Fibroblast of upper back skin (primary cell): ENCODE measurements at regions not wholly inside any gene's neighbourhood (a gene's known extent, or its start where the extent isn't known, plus 50 kb on each side); places are given as distances from the start of the nearest gene placed in this dataset.
"Not testable (repeated sequence)": the region's sequence is repeated elsewhere in the genome, so short reads cannot be mapped to it uniquely, and the experiment has no call there.

Source experiments
- DNase-seq: peaks from one replicate; pipeline ENCODE4 v3.0.0-alpha.2; 2013

- no peak for DNase-seq
These were observed 123.4 kb upstream of the PDE1A start for GRCh38 chr2:182550234-182550633.

GRCh38 chr2:182552232-182552631 is 125.4 kb upstream of the PDE1A start:
- not testable (repeated sequence) for DNase-seq

GRCh38 chr2:182552785-182553184 is 125.9 kb upstream of the PDE1A start:
- DNase-seq: not testable (repeated sequence)

- no peak for DNase-seq
These were observed 126.6 kb upstream of the PDE1A start for GRCh38 chr2:182553483-182553882.

GRCh38 chr2:182554950-182555349 is 128.1 kb upstream of the PDE1A start:
- no peak for DNase-seq

- peak; percentile 66 for DNase-seq
These were observed 131.7 kb upstream of the PDE1A start for GRCh38 chr2:182558564-182558963.

- no peak for DNase-seq
These were observed 132.8 kb upstream of the PDE1A start for GRCh38 chr2:182559623-182560022.

- DNase-seq: no peak
These were observed 139.2 kb upstream of the PDE1A start for GRCh38 chr2:182565911-182566567.

- no peak for DNase-seq
These were observed 142.5 kb upstream of the DNAJC10 start for GRCh38 chr2:182573553-182573952.

- DNase-seq: no peak
These were observed 138.2 kb upstream of the DNAJC10 start for GRCh38 chr2:182577816-182578215.

- peak; percentile 40 for DNase-seq
These were observed 134.7 kb upstream of the DNAJC10 start for GRCh38 chr2:182581196-182581935.

GRCh38 chr2:182584462-182584861 is 131.6 kb upstream of the DNAJC10 start:
- no peak for DNase-seq

- DNase-seq: no peak
These were observed 131.1 kb upstream of the DNAJC10 start for GRCh38 chr2:182585001-182585400.

GRCh38 chr2:182585430-182585829 is 130.6 kb upstream of the DNAJC10 start:
- DNase-seq: no peak

- no peak for DNase-seq
These were observed 129.6 kb upstream of the DNAJC10 start for GRCh38 chr2:182586426-182586825.

GRCh38 chr2:182587831-182588230 is 128.2 kb upstream of the DNAJC10 start:
- peak; percentile 94 for DNase-seq

- DNase-seq: no peak
These were observed 126.9 kb upstream of the DNAJC10 start for GRCh38 chr2:182589121-182589520.

GRCh38 chr2:182591774-182592173 is 124.3 kb upstream of the DNAJC10 start:
- DNase-seq: no peak

GRCh38 chr2:182592691-182593393 is 123.2 kb upstream of the DNAJC10 start:
- no peak for DNase-seq

GRCh38 chr2:182593394-182593975 is 122.6 kb upstream of the DNAJC10 start:
- peak; percentile 91 for DNase-seq

- DNase-seq: peak; percentile 65
These were observed 121.8 kb upstream of the DNAJC10 start for GRCh38 chr2:182594286-182594685.

- DNase-seq: no peak
These were observed 120.4 kb upstream of the DNAJC10 start for GRCh38 chr2:182595650-182596049.

GRCh38 chr2:182597570-182598295 is 118.3 kb upstream of the DNAJC10 start:
- no peak for DNase-seq
